Body of pancreas (tissue), 4 donors: ENCODE measurements at regions not wholly inside any gene's neighbourhood (a gene's known extent, or its start where the extent isn't known, plus 50 kb on each side); places are given as distances from the start of the nearest gene placed in this dataset.

Source experiments
- ATAC-seq: fragments of 150-250 bp; one replicate; pipeline ENCODE4 v1.9.1; 2016
- DNase-seq, 4 donors: peaks; one replicate each; pipeline ENCODE4 v3.0.0-alpha.2; 2019
- H3K27ac ChIP-seq, 4 donors: fragments of 200-600 bp; sonication (generic); 1 replicate in 3 of 4; 2 replicates in 1 of 4; pipeline versions ENCODE4 v1.5.1 to v1.6.1; 2016 to 2019; ENCODE audit warnings: mild to moderate bottlenecking in 1 of 4, mixed read lengths in 1 of 4, moderate library complexity in 1 of 4
- H3K27me3 ChIP-seq, 2 donors: fragments of 200-600 bp; sonication (generic); one replicate each; pipeline ENCODE4 v1.6.0; 2016; ENCODE audit warnings: mild to moderate bottlenecking in 1 of 2
- H3K36me3 ChIP-seq, 2 donors: fragments of 200-600 bp; sonication (generic); replicated peaks in 1 of 2; 2 replicates each; pipeline ENCODE4 v1.5.1; 2016; ENCODE audit warnings: low read depth in 2 of 2; ENCODE audit not compliant: insufficient read depth in 1 of 2
- H3K4me1 ChIP-seq: fragments of 200-600 bp; sonication (generic); one replicate; pipeline ENCODE4 v1.6.0; 2016
- H3K4me3 ChIP-seq, 2 donors: fragments of 200-600 bp; sonication (generic); 1 replicate in 1 of 2; 2 replicates in 1 of 2; pipeline ENCODE4 v1.5.1; 2016 to 2019
- H3K9me3 ChIP-seq, 3 donors: fragments of 200-600 bp; sonication (generic); 1 replicate in 2 of 3; 2 replicates in 1 of 3; pipeline ENCODE4 v1.5.1; 2016
- POLR2A ChIP-seq, 3 donors: fragments of 450-650 bp; IDR thresholded peaks; one replicate each; pipeline ENCODE4 v1.6.1; 2016; ENCODE audit warnings: antibody characterized with exemption in 3 of 3, mild to moderate bottlenecking in 2 of 3
- WGBS, 2 donors: methylation state at CpG; one replicate each; pipeline ENCODE4 v1.1.5; 2017; 5-methylcytosine and 5-hydroxymethylcytosine counted together
- intact Hi-C: fragments of 100-400 bp; cut with DNase I; formaldehyde crosslinking; loops from one replicate; pipeline ENCODE4 v1.15.1; 2023
- TF ChIP-seq, protein P1 (sequence below), 7 experiments: fragments of 450-650 bp in 4 of 7; fragments of 200-600 bp in 3 of 7; sonication (generic) in 3 of 7; IDR thresholded peaks; one replicate each; pipeline ENCODE4 v1.5.1; 2016 to 2019; ENCODE audit warnings: antibody characterized with exemption in 7 of 7

GRCh38 chr7:119703895-119704294, 569.1 kb upstream of the KCND2 start:
- Histone ChIP-seq H3K4me1 (no peaks in the 10 kb centered on the region), H3K4me3 (no peak overlapping the region), H3K9me3 (no peaks in the 10 kb centered on the region), H3K27ac (no peak overlapping the region), H3K27me3 (no peaks in the 10 kb centered on the region), H3K36me3 (no peaks in the 10 kb centered on the region)
- DNase-seq (no peak), ATAC-seq (no peak)
- WGBS, 2 donors: 45% methylated on average over 1 of the region's 1 CpG
- no peak for TF ChIP-seq POLR2A (IDR thresholded peaks at IDR 0.05)
- TF ChIP-seq, protein P1, sequence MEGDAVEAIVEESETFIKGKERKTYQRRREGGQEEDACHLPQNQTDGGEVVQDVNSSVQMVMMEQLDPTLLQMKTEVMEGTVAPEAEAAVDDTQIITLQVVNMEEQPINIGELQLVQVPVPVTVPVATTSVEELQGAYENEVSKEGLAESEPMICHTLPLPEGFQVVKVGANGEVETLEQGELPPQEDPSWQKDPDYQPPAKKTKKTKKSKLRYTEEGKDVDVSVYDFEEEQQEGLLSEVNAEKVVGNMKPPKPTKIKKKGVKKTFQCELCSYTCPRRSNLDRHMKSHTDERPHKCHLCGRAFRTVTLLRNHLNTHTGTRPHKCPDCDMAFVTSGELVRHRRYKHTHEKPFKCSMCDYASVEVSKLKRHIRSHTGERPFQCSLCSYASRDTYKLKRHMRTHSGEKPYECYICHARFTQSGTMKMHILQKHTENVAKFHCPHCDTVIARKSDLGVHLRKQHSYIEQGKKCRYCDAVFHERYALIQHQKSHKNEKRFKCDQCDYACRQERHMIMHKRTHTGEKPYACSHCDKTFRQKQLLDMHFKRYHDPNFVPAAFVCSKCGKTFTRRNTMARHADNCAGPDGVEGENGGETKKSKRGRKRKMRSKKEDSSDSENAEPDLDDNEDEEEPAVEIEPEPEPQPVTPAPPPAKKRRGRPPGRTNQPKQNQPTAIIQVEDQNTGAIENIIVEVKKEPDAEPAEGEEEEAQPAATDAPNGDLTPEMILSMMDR (IDR thresholded peaks at IDR 0.05): no peak
- intact Hi-C loops: no loop called here

GRCh38 chr7:119706608-119707007, 566.4 kb upstream of the KCND2 start:
- intact Hi-C loops: no loop called here
- Histone ChIP-seq H3K27ac (no peak overlapping the region), H3K36me3 (no peaks in the 10 kb centered on the region), H3K27me3 (no peaks in the 10 kb centered on the region), H3K4me1 (no peaks in the 10 kb centered on the region), H3K9me3 (no peaks in the 10 kb centered on the region), H3K4me3 (no peak overlapping the region)
- WGBS, 2 donors: 60 to 61% methylated on average over 2 of the region's 2 CpGs
- ATAC-seq (no peak), DNase-seq (no peak)
- TF ChIP-seq, protein P1 (IDR thresholded peaks at IDR 0.05): no peak
- no peak for TF ChIP-seq POLR2A (IDR thresholded peaks at IDR 0.05)

- DNase-seq: no peak
- Histone ChIP-seq H3K4me3 (no peak overlapping the region), H3K36me3 (no peaks in the 10 kb centered on the region), H3K9me3 (no peaks in the 10 kb centered on the region), H3K27ac (no peak overlapping the region), H3K27me3 (no peaks in the 10 kb centered on the region), H3K4me1 (no peaks in the 10 kb centered on the region)
- no peak for TF ChIP-seq POLR2A (IDR thresholded peaks at IDR 0.05)
- WGBS, 2 donors: 0 to 32% methylated on average over 3 of the region's 3 CpGs
- intact Hi-C loops: no loop called here
- no peak for ATAC-seq
Measured at GRCh38 chr7:119708891-119709290, 564.1 kb upstream of the KCND2 start.

- no peaks in the 10 kb centered on the region for H3K9me3 ChIP-seq
- no peaks in the 10 kb centered on the region for H3K27me3 ChIP-seq
- DNase-seq (no peak), ATAC-seq (no peak)
- H3K27ac ChIP-seq: no peak overlapping the region
- H3K4me3 ChIP-seq: no peak overlapping the region
- no peaks in the 10 kb centered on the region for H3K36me3 ChIP-seq
- TF ChIP-seq, protein P1 (IDR thresholded peaks at IDR 0.05): no peak
- no peak for TF ChIP-seq POLR2A (IDR thresholded peaks at IDR 0.05)
- 57% methylated on average over 3 of the region's 3 CpGs for WGBS, 2 donors
- no peaks in the 10 kb centered on the region for H3K4me1 ChIP-seq
- intact Hi-C loops: no loop called here
Measured at GRCh38 chr7:119711104-119711503, 561.9 kb upstream of the KCND2 start.

DNA sequence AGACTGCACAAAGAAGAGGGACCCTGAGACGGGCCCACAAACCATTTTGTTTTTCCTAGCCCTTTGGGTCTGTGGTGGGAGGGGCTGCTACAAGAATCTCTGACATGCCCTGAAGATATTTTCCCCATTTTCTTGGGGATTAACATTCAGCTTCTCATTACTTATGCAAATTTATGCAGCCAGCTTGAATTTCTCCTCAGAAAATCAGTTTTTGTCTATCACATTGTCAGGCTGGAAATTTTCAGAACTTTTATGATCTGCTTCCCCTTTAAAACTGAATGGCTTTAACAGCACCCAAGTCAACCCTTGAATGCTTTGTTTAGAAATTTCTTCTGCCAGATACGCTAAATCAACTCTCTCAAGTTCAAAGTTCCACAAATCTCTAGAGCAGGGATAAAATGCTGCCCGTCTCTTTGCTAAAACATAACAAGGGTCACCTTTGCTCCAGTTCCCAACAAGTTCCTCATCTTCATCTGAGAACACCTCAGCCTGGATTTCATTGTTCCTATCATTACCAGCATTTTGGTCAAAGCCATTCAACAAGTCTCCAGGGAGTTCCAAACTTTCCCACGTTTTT, 560.0 kb upstream of the KCND2 start:
- no peak overlapping the region for H3K4me3 ChIP-seq
- WGBS, 2 donors: 35 to 50% methylated on average over 4 of the region's 4 CpGs
- H3K36me3 ChIP-seq: no peaks in the 10 kb centered on the region
- DNase-seq (no peak), ATAC-seq (no peak)
- TF ChIP-seq POLR2A (IDR thresholded peaks at IDR 0.05): no peak
- TF ChIP-seq, protein P1 (IDR thresholded peaks at IDR 0.05): no peak
- no peaks in the 10 kb centered on the region for H3K27me3 ChIP-seq
- intact Hi-C loops: no loop called here
- no peak overlapping the region for H3K27ac ChIP-seq
- no peaks in the 10 kb centered on the region for H3K9me3 ChIP-seq
- H3K4me1 ChIP-seq: no peaks in the 10 kb centered on the region
